IMR-90 (cell line): ENCODE measurements at regions not wholly inside any gene's neighbourhood (a gene's known extent, or its start where the extent isn't known, plus 50 kb on each side); places are given as distances from the start of the nearest gene placed in this dataset.

Experiments used
- ATAC-seq: fragments of 200-7000 bp; cut with Tn5 transposase; 2 replicates; pipeline ENCODE4 v1.9.1; 2020; ENCODE audit warnings: low read depth, mild to moderate bottlenecking, moderate library complexity
- BruUV-seq: library from RNA; stranded (reverse); fragments of 400-500 nt; replicated peaks from 2 replicates; lab custom pipeline; 2021; lab: Mats Ljungman, UMichigan
- CTCF ChIA-PET: fragments of 300-600 bp; formaldehyde crosslinking; extraction: SDS; loops from one replicate; lab custom pipeline; 2021; ENCODE audit warnings: antibody characterized with exemption; lab: Yijun Ruan, JAX
- POLR2A ChIA-PET: fragments of 300-600 bp; sonication (Branson Sonifier 250); formaldehyde crosslinking; loops from one replicate; lab custom pipeline; 2022; ENCODE audit warnings: antibody characterized with exemption; ENCODE audit not compliant: unreplicated experiment; lab: Charles Lee
- DNase-seq: peaks from one replicate; pipeline ENCODE4 v3.0.0; 2013
- H2AFZ ChIP-seq: replicated peaks from 2 replicates; pipeline ENCODE3; 2013; ENCODE audit warnings: low read length, mild to moderate bottlenecking; ENCODE audit not compliant: poor library complexity
- H2AK5ac ChIP-seq: 2 replicates; pipeline ENCODE4 v1.6.1; 2013; ENCODE audit warnings: low read depth, low read length, inconsistent platforms
- H2AK9ac ChIP-seq: replicated peaks from 2 replicates; pipeline ENCODE3; 2013; ENCODE audit warnings: mild to moderate bottlenecking, low read depth, low read length, moderate library complexity; ENCODE audit not compliant: poor library complexity
- H2BK120ac ChIP-seq: 2 replicates; pipeline ENCODE4 v1.6.1; 2013; ENCODE audit warnings: low read depth, low read length, inconsistent platforms
- H2BK15ac ChIP-seq: 3 replicates; pipeline ENCODE4 v1.6.1; 2013; ENCODE audit warnings: low read depth, low read length, inconsistent platforms
- H2BK20ac ChIP-seq: 2 replicates; pipeline ENCODE4 v1.6.1; 2013; ENCODE audit warnings: low read depth, mild to moderate bottlenecking, inconsistent platforms, low read length, moderate library complexity
- H2BK5ac ChIP-seq: 2 replicates; pipeline ENCODE4 v1.6.1; 2013; ENCODE audit warnings: mild to moderate bottlenecking, low read depth, low read length, inconsistent platforms; ENCODE audit not compliant: poor library complexity, severe bottlenecking
- H3K14ac ChIP-seq: replicated peaks from 2 replicates; pipeline ENCODE4 v1.6.1; 2013; ENCODE audit warnings: low read depth, low read length, inconsistent platforms
- H3K18ac ChIP-seq: 2 replicates; pipeline ENCODE4 v1.6.1; 2013; ENCODE audit warnings: low read depth, low read length, control low read depth
- H3K23ac ChIP-seq: 2 replicates; pipeline ENCODE4 v1.6.1; 2013; ENCODE audit warnings: low read depth, low read length, inconsistent platforms
- H3K27ac ChIP-seq: 2 replicates; pipeline ENCODE4 v1.5.1; 2013; ENCODE audit warnings: mild to moderate bottlenecking, control low read depth, low read length; ENCODE audit not compliant: insufficient read depth
- H3K27me3 ChIP-seq: 2 replicates; pipeline ENCODE4 v1.6.1; 2013; ENCODE audit warnings: low read length; ENCODE audit not compliant: control insufficient read depth, insufficient read depth
- H3K36me3 ChIP-seq: 2 replicates; pipeline ENCODE4 v1.6.1; 2013; ENCODE audit warnings: low read length, mixed read lengths; ENCODE audit not compliant: control insufficient read depth, insufficient read depth
- H3K4ac ChIP-seq: 2 replicates; pipeline ENCODE4 v1.6.1; 2013; ENCODE audit warnings: low read depth, low read length, inconsistent platforms
- H3K4me1 ChIP-seq: 2 replicates; pipeline ENCODE4 v1.6.1; 2013; ENCODE audit warnings: low read length, mixed read lengths; ENCODE audit not compliant: control insufficient read depth, insufficient read depth
- H3K4me2 ChIP-seq: 2 replicates; pipeline ENCODE4 v1.6.1; 2013; ENCODE audit warnings: low read depth, mild to moderate bottlenecking, control low read depth, low read length, moderate library complexity
- H3K4me3 ChIP-seq: 2 replicates; pipeline ENCODE4 v1.5.1; 2013; ENCODE audit warnings: low read depth, mild to moderate bottlenecking, control low read depth, low read length, moderate library complexity; ENCODE audit not compliant: insufficient read depth
- H3K56ac ChIP-seq: 2 replicates; pipeline ENCODE4 v1.6.1; 2013; ENCODE audit warnings: low read length, inconsistent platforms; ENCODE audit not compliant: insufficient read depth; ENCODE audit errors: extremely low read depth
- H3K79me1 ChIP-seq, 2 experiments: 2 replicates each; pipeline ENCODE4 v1.6.1; 2013; ENCODE audit warnings: low read length in 2 of 2, inconsistent platforms in 1 of 2, low read depth in 1 of 2
- H3K9ac ChIP-seq: 2 replicates; pipeline ENCODE4 v1.6.1; 2013; ENCODE audit warnings: low read depth, low read length, control low read depth
- H3K9me1 ChIP-seq: 2 replicates; pipeline ENCODE4 v1.6.1; 2013; ENCODE audit warnings: low read length, inconsistent platforms; ENCODE audit not compliant: insufficient read depth
- H3K9me3 ChIP-seq: 2 replicates; pipeline ENCODE4 v1.6.1; 2013; ENCODE audit warnings: low read length; ENCODE audit not compliant: control insufficient read depth, insufficient read depth
- H4K20me1 ChIP-seq: 2 replicates; pipeline ENCODE4 v1.6.1; 2013; ENCODE audit warnings: low read length, inconsistent platforms; ENCODE audit not compliant: insufficient read depth
- H4K5ac ChIP-seq: 2 replicates; pipeline ENCODE4 v1.6.1; 2013; ENCODE audit warnings: mild to moderate bottlenecking, low read depth, low read length, control low read depth
- H4K8ac ChIP-seq, 2 experiments: 2 replicates each; pipeline ENCODE4 v1.6.1; 2013; ENCODE audit warnings: low read depth in 2 of 2, low read length in 2 of 2, control low read depth in 1 of 2, inconsistent platforms in 1 of 2
- H4K91ac ChIP-seq: 2 replicates; pipeline ENCODE4 v1.6.1; 2013; ENCODE audit warnings: low read depth, low read length, inconsistent platforms; ENCODE audit not compliant: insufficient read depth
- CEBPB ChIP-seq: IDR thresholded peaks from 2 replicates; pipeline ENCODE4 v1.6.1; 2012; ENCODE audit warnings: low read depth, low read length, improper control_type of control experiment
- CHD1 ChIP-seq: IDR thresholded peaks from 2 replicates; pipeline ENCODE4 v1.6.1; 2012; ENCODE audit warnings: low read depth, low read length, improper control_type of control experiment
- ELK1 ChIP-seq: fragments of 150-350 bp; IDR thresholded peaks from 2 replicates; pipeline ENCODE4 v1.6.1; 2016; ENCODE audit warnings: low read depth, mild to moderate bottlenecking, low read length, moderate library complexity, borderline replicate concordance
- WGBS, 2 experiments: methylation state at CpG; one replicate each; pipeline versions ENCODE4 v1.1.5 to v1.1.7; 2013; ENCODE audit warnings: missing lambda C conversion rate in 2 of 2; ENCODE audit not compliant: insufficient read length in 1 of 2; ENCODE audit errors: extremely low coverage in 2 of 2; 5-methylcytosine and 5-hydroxymethylcytosine counted together
- dilution Hi-C: fragments of 300-500 bp; cut with HindIII; formaldehyde crosslinking; loops from one replicate; pipeline ENCODE4 v1.14.3; 2018; ENCODE audit warnings: low sequenced_read_pairs; ENCODE audit not compliant: unreplicated experiment
- in situ Hi-C: fragments of 300-500 bp; cut with MboI; formaldehyde crosslinking; loops from 3 replicates; pipeline ENCODE4 v1.14.3; 2019; ENCODE audit warnings: low sequenced_read_pairs, inconsistent platforms, mixed read lengths
- intact Hi-C: fragments of 100-400 bp; cut with micrococcal nuclease; formaldehyde crosslinking; loops from 2 replicates; pipeline ENCODE4 v1.10.0; 2022

- no peaks in the 10 kb centered on the region for H3K4me1 ChIP-seq
- H3K79me1 ChIP-seq, result no peaks in the 10 kb centered on the region
- intact Hi-C loops (no loop called here), dilution Hi-C loops (no loop called here), in situ Hi-C loops (no loop called here)
- no CpG with 5 or more reads among the region's 11 CpGs for WGBS, 2 experiments
- H2AFZ ChIP-seq, result peak overlapping the region; percentile 35
- no peak overlapping the region for H3K18ac ChIP-seq
- no peak overlapping the region for H2BK20ac ChIP-seq
- no peak overlapping the region for H4K91ac ChIP-seq
- TF ChIP-seq ELK1 (no peak), CHD1 (no peak), CEBPB (peak; percentile 48; the same call in 1 of the 2 replicates)
- no peak overlapping the region; the same call in 1 of the 2 replicates for H3K23ac ChIP-seq
- H3K9me1 ChIP-seq, result no peaks in the 10 kb centered on the region
- no peak overlapping the region for H2BK5ac ChIP-seq
- no peak overlapping the region for H3K14ac ChIP-seq
- no peak overlapping the region for H2BK120ac ChIP-seq
- no peak overlapping the region for H3K9ac ChIP-seq
- ChIA-PET POLR2A (no interaction called here), CTCF (no interaction called here)
- H2AK9ac ChIP-seq, result peak overlapping the region; percentile 57
- ATAC-seq (no peak), DNase-seq (no peak)
- H3K36me3 ChIP-seq, result no peaks in the 10 kb centered on the region
- no peak overlapping the region for H3K27ac ChIP-seq
- no peak overlapping the region for H4K5ac ChIP-seq
- peaks cover 2% of the 10 kb centered on the region for H3K27me3 ChIP-seq
- H3K4me2 ChIP-seq, result no peak overlapping the region
- no peak overlapping the region for H2BK15ac ChIP-seq
- H3K9me3 ChIP-seq, result no peaks in the 10 kb centered on the region
- H3K4ac ChIP-seq, result no peak overlapping the region
- no peak overlapping the region for H4K8ac ChIP-seq
- H2AK5ac ChIP-seq, result no peak overlapping the region
- H4K20me1 ChIP-seq, result no peaks in the 10 kb centered on the region
- no peak overlapping the region for H3K4me3 ChIP-seq
- BruUV-seq, result no TSS peak
- H3K56ac ChIP-seq, result no peak overlapping the region
These were observed 114.7 kb downstream of the BUD13 start for GRCh38 chr11:116657842-116658825.
